Liver (tissue), 8 donors: ENCODE measurements at regions not wholly inside any gene's neighbourhood (a gene's known extent, or its start where the extent isn't known, plus 50 kb on each side); places are given as distances from the start of the nearest gene placed in this dataset.

ENCODE experiments used
- DNase-seq: peaks from one replicate; pipeline ENCODE4 v3.0.0-alpha.2; 2017; ENCODE audit warnings: low spot score
- H3K27ac ChIP-seq, 2 donors: one replicate each; pipeline ENCODE4 v1.7.0; 2013; ENCODE audit warnings: inconsistent platforms in 2 of 2, low read length in 2 of 2, control low read depth in 1 of 2, low read depth in 1 of 2, mild to moderate bottlenecking in 1 of 2
- H3K27me3 ChIP-seq, 4 donors: one replicate each; pipeline versions ENCODE4 v1.6.1 to v1.7.0; 2013; ENCODE audit warnings: low read length in 3 of 4, inconsistent platforms in 1 of 4, mild to moderate bottlenecking in 1 of 4, moderate library complexity in 1 of 4; ENCODE audit not compliant: control insufficient read depth in 4 of 4, insufficient read depth in 4 of 4
- H3K36me3 ChIP-seq, 4 donors: one replicate each; pipeline versions ENCODE4 v1.6.1 to v1.7.0; 2013; ENCODE audit warnings: low read length in 3 of 4, mild to moderate bottlenecking in 3 of 4, low read depth in 1 of 4, moderate library complexity in 1 of 4; ENCODE audit not compliant: control insufficient read depth in 4 of 4, insufficient read depth in 3 of 4
- H3K4me1 ChIP-seq, 4 donors: one replicate each; pipeline versions ENCODE4 v1.6.1 to v1.7.0; 2013; ENCODE audit warnings: low read length in 3 of 4, mild to moderate bottlenecking in 3 of 4, moderate library complexity in 1 of 4; ENCODE audit not compliant: control insufficient read depth in 4 of 4, insufficient read depth in 4 of 4
- H3K4me3 ChIP-seq, 3 donors: one replicate each; pipeline versions ENCODE4 v1.6.1 to v1.7.0; 2013; ENCODE audit warnings: low read length in 3 of 3, control low read depth in 1 of 3, low read depth in 1 of 3, mild to moderate bottlenecking in 1 of 3
- H3K9ac ChIP-seq, 2 donors: one replicate each; pipeline ENCODE4 v1.7.0; 2013; ENCODE audit warnings: low read length in 2 of 2, mild to moderate bottlenecking in 2 of 2, moderate library complexity in 2 of 2, control low read depth in 1 of 2, low read depth in 1 of 2
- H3K9me3 ChIP-seq, 4 donors: one replicate each; pipeline versions ENCODE4 v1.6.1 to v1.7.0; 2013; ENCODE audit warnings: low read length in 3 of 4; ENCODE audit not compliant: control insufficient read depth in 4 of 4
- ATF3 ChIP-seq: IDR thresholded peaks from 2 replicates; pipeline ENCODE4 v1.6.1; 2016; ENCODE audit warnings: antibody characterized with exemption
- CTCF ChIP-seq: fragments of 150-350 bp; IDR thresholded peaks from 2 replicates; pipeline ENCODE4 v1.5.1; 2017; ENCODE audit warnings: improper control_type of control experiment, low read depth, low read length; ENCODE audit not compliant: missing input control
- EGR1 ChIP-seq, 2 donors: IDR thresholded peaks; 2 replicates each; pipeline ENCODE4 v1.6.1; 2016 to 2018; ENCODE audit warnings: antibody characterized with exemption in 2 of 2, low read depth in 2 of 2
- FOXA2 ChIP-seq: IDR thresholded peaks from 2 replicates; pipeline ENCODE4 v1.6.1; 2016; ENCODE audit warnings: antibody characterized with exemption
- GABPA ChIP-seq, 2 donors: IDR thresholded peaks in 1 of 2; conservative IDR thresholded peaks in 1 of 2; 2 replicates each; pipeline ENCODE4 v1.6.1; 2016; ENCODE audit warnings: antibody characterized with exemption in 2 of 2, mild to moderate bottlenecking in 1 of 2, moderate library complexity in 1 of 2
- HNF4A ChIP-seq, 2 donors: conservative IDR thresholded peaks; 2 replicates each; pipeline ENCODE4 v1.6.1; 2016; ENCODE audit warnings: antibody characterized with exemption in 2 of 2, mild to moderate bottlenecking in 2 of 2
- HNF4G ChIP-seq: IDR thresholded peaks from 2 replicates; pipeline ENCODE4 v1.6.1; 2016; ENCODE audit warnings: antibody characterized with exemption
- JUND ChIP-seq, 2 donors: IDR thresholded peaks; 2 replicates each; pipeline ENCODE4 v1.6.1; 2016; ENCODE audit warnings: antibody characterized with exemption in 2 of 2
- NR2F2 ChIP-seq: IDR thresholded peaks from 2 replicates; pipeline ENCODE4 v1.6.1; 2016; ENCODE audit warnings: antibody characterized with exemption
- RAD21 ChIP-seq, 2 donors: IDR thresholded peaks; 2 replicates each; pipeline ENCODE4 v1.6.1; 2016; ENCODE audit warnings: antibody characterized with exemption in 2 of 2, mild to moderate bottlenecking in 2 of 2
- REST ChIP-seq: IDR thresholded peaks from 2 replicates; pipeline ENCODE4 v1.6.1; 2016; ENCODE audit warnings: antibody characterized with exemption, mild to moderate bottlenecking
- RXRA ChIP-seq, 2 donors: IDR thresholded peaks; 2 replicates each; pipeline ENCODE4 v1.6.1; 2017 to 2018; ENCODE audit warnings: antibody characterized with exemption in 2 of 2, mild to moderate bottlenecking in 1 of 2
- SP1 ChIP-seq: IDR thresholded peaks from 2 replicates; pipeline ENCODE4 v1.6.1; 2018; ENCODE audit warnings: antibody characterized with exemption, mild to moderate bottlenecking
- TAF1 ChIP-seq: conservative IDR thresholded peaks from 2 replicates; pipeline ENCODE4 v1.6.1; 2016; ENCODE audit warnings: antibody characterized with exemption, mild to moderate bottlenecking
- ZBTB33 ChIP-seq: IDR thresholded peaks from 2 replicates; pipeline ENCODE4 v1.6.1; 2016; ENCODE audit warnings: antibody characterized with exemption
- WGBS: extraction: QIAGEN DNeasy Blood & Tissue Kit; methylation state at CpG from one replicate; pipeline ENCODE4 v1.1.7; 2013; 5-methylcytosine and 5-hydroxymethylcytosine counted together
- TF ChIP-seq, protein P1 (sequence below): IDR thresholded peaks from 2 replicates; pipeline ENCODE4 v1.6.1; 2016; ENCODE audit warnings: antibody characterized with exemption
- donor health status: healthy.
- donor health status: healthy.
- donor health status: healthy.
- donor health status: healthy.
- donor health status: healthy.

DNA sequence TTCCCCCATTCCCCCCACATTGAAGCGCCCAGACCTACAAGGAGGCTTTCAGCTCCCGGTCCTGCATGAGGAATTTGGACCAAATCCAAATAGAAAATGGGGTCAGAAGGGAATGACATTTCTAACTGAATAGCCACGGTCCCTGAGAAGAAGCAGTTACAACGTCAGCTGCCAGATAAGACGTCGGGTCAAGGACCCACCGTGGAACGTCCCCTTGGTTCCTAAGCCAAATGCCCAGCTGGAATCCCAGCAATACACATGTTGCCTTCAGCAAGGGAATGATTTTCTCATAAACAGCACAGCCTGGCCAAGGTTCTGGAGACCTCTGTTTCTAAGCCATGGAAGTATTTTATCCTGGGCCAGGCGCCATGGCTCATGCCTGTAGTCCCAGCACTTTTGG is 109.1 kb upstream of the PEG3 start:
- H3K36me3 ChIP-seq, result no peaks in the 10 kb centered on the region
- no peak overlapping the region for H3K9ac ChIP-seq
- peaks cover 0 to 2% (median 0%) of the 10 kb centered on the region in 4 donors for H3K27me3 ChIP-seq
- TF ChIP-seq SP1 (peak; percentile 12), EGR1 (IDR thresholded peaks at IDR 0.05; ENCODE audit: low read depth in 2 of 2) (no peak), NR2F2 (peak; percentile 80), JUND (IDR thresholded peaks at IDR 0.05) (no peak), RAD21 (IDR thresholded peaks at IDR 0.05) (peak in 1 of 2 donors; percentile 36), RXRA (IDR thresholded peaks at IDR 0.05) (peak; percentile 86 to 88)
- no peaks in the 10 kb centered on the region for H3K4me1 ChIP-seq
- no peak overlapping the region for H3K27ac ChIP-seq
- WGBS, result 67% methylated on average over 9 of the region's 9 CpGs
- no peak overlapping the region for H3K4me3 ChIP-seq
- peaks cover 0 to 12% (median 7%) of the 10 kb centered on the region in 4 donors for H3K9me3 ChIP-seq
- DNase-seq, result no peak

DNA sequence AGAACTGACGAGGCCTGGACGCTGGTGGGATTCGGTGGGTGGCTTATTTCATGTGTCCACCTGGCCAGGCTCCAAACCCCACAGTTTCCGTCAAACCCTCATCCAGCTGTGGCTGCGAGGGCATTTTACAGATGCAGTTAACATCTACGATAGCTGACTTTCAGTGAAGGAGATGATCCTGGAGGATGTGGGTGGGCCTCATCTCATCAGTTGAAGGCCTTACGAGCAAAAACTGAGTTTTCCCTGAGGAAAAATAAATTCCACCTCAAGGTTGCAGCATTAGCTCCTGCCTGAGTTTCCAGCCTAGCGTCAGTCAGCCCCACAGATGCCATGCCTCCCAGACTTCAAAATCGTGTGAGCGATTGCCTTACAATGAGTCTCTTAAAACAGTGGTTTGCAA is 111.1 kb upstream of the PEG3 start:
- TF ChIP-seq NR2F2 (no peak), FOXA2 (no peak), CTCF (no peak), JUND (IDR thresholded peaks at IDR 0.05) (no peak), EGR1 (IDR thresholded peaks at IDR 0.05; ENCODE audit: low read depth in 2 of 2) (no peak), RXRA (IDR thresholded peaks at IDR 0.05) (no peak), HNF4G (no peak), SP1 (no peak), RAD21 (IDR thresholded peaks at IDR 0.05) (no peak), ZBTB33 (no peak), GABPA (IDR thresholded peaks at IDR 0.05 in 1 of 2, conservative IDR thresholded peaks at IDR 0.05 in 1 of 2) (no peak), ATF3 (no peak)
- TF ChIP-seq, protein P1, sequence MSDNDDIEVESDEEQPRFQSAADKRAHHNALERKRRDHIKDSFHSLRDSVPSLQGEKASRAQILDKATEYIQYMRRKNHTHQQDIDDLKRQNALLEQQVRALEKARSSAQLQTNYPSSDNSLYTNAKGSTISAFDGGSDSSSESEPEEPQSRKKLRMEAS, result no peak
- Histone ChIP-seq H3K9me3 (peaks cover 0 to 16% (median 7%) of the 10 kb centered on the region in 4 donors), H3K27ac (no peak overlapping the region), H3K4me3 (no peak overlapping the region), H3K36me3 (no peaks in the 10 kb centered on the region), H3K9ac (no peak overlapping the region), H3K27me3 (peaks cover 0 to 2% (median 0%) of the 10 kb centered on the region in 4 donors), H3K4me1 (no peaks in the 10 kb centered on the region)
- DNase-seq, result no peak
- 95% methylated on average over 10 of the region's 10 CpGs for WGBS

DNA sequence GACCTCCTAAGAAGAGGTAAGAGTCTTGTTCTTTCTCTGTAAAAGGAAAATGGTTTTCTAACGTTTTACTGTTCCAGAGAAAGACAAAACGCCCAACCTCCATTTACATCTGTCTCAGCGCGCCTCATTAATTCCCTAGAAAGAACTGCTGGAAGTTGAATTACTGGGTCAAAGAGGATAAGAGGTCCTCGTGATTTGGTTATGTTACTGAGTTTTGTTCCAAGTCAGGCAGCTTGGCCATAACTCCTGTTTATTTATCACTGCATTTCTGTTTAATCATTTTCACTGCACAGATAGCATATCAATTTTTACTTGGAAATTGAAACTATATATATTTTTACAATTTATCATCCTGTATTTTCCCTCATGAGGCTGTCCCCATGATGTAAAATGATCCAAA is 112.9 kb upstream of the PEG3 start:
- no peaks in the 10 kb centered on the region for H3K4me1 ChIP-seq
- no peak for DNase-seq
- H3K9me3 ChIP-seq, result peaks cover 0 to 16% (median 7%) of the 10 kb centered on the region in 4 donors
- WGBS, result 73% methylated on average over 5 of the region's 5 CpGs
- H3K27ac ChIP-seq, result no peak overlapping the region
- peaks cover 0 to 2% (median 0%) of the 10 kb centered on the region in 4 donors for H3K27me3 ChIP-seq
- no peak overlapping the region for H3K9ac ChIP-seq
- H3K4me3 ChIP-seq, result no peak overlapping the region
- H3K36me3 ChIP-seq, result no peaks in the 10 kb centered on the region
- TF ChIP-seq ATF3 (no peak), FOXA2 (no peak), RAD21 (IDR thresholded peaks at IDR 0.05) (no peak), REST (no peak), HNF4G (no peak), ZBTB33 (no peak), TAF1 (no peak), RXRA (IDR thresholded peaks at IDR 0.05) (no peak), NR2F2 (no peak), EGR1 (IDR thresholded peaks at IDR 0.05; ENCODE audit: low read depth in 2 of 2) (no peak), HNF4A (conservative IDR thresholded peaks at IDR 0.05) (no peak), JUND (IDR thresholded peaks at IDR 0.05) (no peak)
- TF ChIP-seq, protein P1, result no peak
